GM12874 (cell line): ENCODE measurements at regions not wholly inside any gene's neighbourhood (a gene's known extent, or its start where the extent isn't known, plus 50 kb on each side); places are given as distances from the start of the nearest gene placed in this dataset.
A peak's percentile ranks its signal among the peaks of the same experiment; 100 is the strongest.

Experiments used
- TF ChIP-seq, protein P1 (sequence below): IDR thresholded peaks from 2 replicates; pipeline ENCODE4 v1.5.1; 2011; ENCODE audit warnings: low read depth, mild to moderate bottlenecking, control low read depth, low read length, moderate library complexity; ENCODE audit not compliant: insufficient read depth

DNA sequence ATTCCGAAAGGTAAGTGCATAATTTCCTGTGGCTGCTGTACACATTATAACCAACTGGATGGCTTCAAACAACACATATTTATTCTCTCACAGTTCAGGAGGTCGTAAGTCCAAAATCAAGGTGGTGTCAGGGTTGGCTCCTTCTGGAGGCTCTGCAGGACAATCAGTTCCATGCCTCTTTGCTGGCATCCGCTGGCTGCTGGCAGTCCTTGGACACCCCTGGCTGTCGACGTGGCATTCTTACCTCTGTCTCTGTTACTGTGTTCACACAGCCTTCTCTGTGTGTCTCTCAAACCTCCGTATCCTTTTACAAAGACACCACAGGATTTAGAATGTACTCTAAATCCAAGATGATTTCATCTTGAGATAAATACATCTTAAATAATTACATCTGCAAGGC lies 398.8 kb upstream of the ATP10A start:
- TF ChIP-seq, protein P1, sequence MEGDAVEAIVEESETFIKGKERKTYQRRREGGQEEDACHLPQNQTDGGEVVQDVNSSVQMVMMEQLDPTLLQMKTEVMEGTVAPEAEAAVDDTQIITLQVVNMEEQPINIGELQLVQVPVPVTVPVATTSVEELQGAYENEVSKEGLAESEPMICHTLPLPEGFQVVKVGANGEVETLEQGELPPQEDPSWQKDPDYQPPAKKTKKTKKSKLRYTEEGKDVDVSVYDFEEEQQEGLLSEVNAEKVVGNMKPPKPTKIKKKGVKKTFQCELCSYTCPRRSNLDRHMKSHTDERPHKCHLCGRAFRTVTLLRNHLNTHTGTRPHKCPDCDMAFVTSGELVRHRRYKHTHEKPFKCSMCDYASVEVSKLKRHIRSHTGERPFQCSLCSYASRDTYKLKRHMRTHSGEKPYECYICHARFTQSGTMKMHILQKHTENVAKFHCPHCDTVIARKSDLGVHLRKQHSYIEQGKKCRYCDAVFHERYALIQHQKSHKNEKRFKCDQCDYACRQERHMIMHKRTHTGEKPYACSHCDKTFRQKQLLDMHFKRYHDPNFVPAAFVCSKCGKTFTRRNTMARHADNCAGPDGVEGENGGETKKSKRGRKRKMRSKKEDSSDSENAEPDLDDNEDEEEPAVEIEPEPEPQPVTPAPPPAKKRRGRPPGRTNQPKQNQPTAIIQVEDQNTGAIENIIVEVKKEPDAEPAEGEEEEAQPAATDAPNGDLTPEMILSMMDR, result no peak

DNA sequence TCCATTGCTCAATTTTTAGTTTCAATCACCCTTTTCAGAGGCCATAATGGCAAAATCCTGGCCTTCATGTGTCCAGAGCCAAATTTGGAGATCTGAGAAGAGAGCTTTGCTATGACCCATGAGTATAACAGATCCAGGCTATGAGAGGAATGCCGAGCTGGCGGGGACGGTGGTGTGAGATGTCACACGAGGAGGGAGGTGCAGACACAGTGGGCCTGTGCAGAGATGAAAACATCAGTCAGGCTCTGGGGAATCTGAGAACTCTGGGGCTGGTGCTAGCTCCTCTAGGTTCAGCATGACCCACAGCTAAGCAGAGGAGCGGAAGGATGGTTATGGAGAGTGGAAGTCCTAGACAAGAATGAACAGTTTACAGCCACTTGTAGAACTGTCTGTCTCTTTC lies 398.3 kb upstream of the ATP10A start:
- TF ChIP-seq, protein P1, result no peak

DNA sequence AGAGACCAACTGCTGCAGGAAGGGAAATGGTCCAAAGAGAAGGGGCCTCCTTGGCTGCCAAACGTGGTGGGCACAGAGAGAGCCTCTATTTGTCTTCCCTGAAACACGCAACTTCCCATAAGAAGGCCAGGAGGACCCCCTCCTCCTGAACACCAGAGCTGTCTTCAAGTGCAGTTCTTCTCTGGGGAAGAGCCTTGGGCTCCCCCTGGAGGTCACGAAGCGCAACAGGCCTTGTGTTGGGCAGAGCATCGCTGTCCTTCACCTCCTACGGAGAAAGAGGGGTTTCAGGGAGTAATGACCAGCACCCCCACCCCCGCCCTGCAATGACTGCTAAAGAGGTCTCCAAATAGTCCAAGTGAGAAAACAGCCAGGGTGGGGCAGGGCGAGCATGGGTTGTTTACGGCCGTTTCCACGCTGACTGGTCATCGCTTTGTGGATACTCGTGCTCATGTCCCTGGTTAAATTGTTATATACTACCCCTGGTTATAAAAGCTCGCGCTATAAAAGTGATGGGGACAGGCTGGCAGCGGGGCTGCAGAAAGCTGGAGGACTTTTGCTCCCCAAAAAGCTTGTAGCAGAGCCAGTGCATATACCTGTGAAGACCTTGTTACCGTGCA lies 397.5 kb upstream of the ATP10A start:
- TF ChIP-seq, protein P1, result peak; percentile 86

DNA sequence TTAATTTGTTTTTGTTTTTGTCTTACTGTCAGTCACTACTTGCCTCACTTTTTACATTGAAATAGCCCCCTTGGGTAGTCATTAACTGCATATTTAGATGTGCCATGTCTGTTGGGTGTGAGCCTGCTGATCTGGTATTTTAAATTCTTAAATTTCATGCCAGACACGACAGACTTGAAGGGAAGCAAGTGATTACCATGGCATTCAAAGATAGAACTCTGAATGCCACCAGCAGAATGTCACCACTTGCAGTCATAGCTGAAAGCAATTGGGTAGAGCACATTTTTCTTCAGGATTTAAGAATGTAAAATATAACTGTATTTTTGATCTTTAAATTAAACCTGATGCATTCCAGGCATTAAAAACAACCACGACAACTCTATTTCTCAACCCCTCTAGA lies 396.5 kb upstream of the ATP10A start:
- TF ChIP-seq, protein P1, result no peak

GRCh38 chr15:26243382-26243781 lies 380.3 kb upstream of the ATP10A start:
- TF ChIP-seq, protein P1, result no peak

DNA sequence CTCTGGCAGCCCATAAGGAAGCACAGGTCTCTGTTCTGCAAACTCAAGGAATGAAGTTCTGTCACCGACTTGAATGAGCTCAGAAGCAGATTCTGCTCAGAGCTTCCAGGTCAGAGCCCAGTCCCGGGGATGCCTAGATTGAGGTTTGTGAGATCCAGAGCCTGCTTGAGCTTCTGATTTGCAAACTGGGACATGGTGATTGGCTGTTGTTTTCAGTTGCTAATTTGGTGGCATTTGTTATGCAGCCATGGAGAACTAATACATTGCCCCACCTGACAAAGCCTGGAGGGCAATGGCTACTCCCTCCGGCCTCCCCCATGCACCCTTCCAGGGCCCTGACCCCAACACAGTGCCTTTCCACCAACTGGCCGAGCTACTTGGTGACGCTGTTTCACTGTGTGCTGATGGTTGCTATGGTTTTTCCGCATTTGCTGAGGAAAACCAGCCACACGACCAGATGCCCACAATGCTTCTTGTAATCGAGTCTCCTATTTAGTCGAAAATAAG lies 379.5 kb upstream of the ATP10A start:
- TF ChIP-seq, protein P1, result no peak

- TF ChIP-seq, protein P1, result no peak
Observed at GRCh38 chr15:26235864-26236263, 372.7 kb upstream of the ATP10A start.
